NCI-H2029 treated with DMSO at 0.1 percent for 48 hours (cell line): ENCODE measurements at regions not wholly inside any gene's neighbourhood (a gene's known extent, or its start where the extent isn't known, plus 50 kb on each side); places are given as distances from the start of the nearest gene placed in this dataset.
"Not testable (repeated sequence)": the region's sequence is repeated elsewhere in the genome, so short reads cannot be mapped to it uniquely, and the experiment has no call there.

Source experiments
- DNase-seq: peaks from one replicate; lab custom pipeline; 2025; lab: John Stamatoyannopoulos, UW

DNA sequence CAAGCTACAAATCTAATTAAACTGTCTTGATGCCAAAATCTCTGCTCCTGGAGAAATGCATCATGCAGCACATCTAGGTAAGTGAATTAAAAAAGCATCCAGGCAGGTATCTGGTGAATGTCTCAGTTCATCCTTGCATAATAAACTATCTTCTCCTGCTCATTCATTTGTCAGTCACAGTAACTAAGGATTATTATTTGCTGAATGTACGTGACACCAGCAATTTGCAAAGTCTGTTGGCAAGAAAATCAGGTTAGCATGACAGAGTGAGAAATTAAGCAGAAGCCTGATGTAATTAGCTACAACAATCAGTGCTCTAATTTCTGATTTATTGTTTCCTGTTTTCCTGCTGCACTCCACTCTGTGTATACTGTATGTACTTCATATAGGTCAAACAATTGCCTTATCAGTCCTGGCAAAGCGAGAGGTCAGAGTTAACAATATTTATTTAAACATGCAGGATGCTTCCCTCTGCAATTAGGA is 213.6 kb downstream of the FBXO8 start:
- no peak for DNase-seq

DNA sequence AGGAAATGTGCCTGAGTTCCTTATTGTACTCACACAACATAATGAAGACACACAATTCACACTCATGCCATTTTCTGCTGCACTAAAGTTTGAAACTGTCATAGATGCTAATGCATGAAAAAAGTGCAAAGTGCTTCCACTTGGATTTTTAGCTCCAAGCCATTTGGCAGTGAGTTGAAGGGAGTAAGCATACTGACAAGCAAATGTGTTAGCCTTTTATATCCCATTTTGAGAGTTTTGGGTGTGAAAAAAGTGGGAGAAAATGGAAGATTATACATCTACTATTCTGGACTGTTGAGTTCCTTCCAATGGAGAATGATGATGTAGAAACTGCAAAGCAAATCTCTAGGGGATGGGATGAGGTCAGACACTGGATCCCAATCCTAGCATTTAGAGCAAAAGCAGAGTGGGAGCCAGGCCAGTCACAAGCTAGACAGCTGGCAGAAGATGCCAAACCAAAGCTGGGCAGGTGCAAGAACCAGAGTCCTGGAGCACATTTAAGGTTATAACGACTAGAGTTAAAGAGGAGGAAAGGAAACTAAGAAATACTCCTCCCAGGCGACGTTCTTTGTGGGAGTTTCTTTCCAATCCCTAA is 216.8 kb downstream of the FBXO8 start:
- no peak for DNase-seq

DNA sequence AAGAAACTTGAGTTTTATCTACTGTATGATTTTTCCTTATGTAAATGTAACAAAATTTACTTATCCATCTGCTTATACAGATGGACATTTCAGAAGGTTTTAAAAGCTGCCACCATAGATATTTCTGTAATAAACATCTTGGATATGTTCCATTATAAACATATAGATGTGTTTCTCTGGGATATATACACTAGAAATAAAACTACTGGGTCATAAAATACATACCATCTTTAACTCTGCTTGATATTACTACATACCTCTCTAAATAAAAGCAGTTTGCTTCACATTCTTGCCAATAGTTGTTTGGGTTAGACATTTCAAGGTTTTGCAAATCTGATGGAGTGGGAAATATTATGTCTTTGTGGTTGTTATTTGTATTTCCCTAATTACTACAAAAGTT is 220.6 kb downstream of the FBXO8 start:
- no peak for DNase-seq

DNA sequence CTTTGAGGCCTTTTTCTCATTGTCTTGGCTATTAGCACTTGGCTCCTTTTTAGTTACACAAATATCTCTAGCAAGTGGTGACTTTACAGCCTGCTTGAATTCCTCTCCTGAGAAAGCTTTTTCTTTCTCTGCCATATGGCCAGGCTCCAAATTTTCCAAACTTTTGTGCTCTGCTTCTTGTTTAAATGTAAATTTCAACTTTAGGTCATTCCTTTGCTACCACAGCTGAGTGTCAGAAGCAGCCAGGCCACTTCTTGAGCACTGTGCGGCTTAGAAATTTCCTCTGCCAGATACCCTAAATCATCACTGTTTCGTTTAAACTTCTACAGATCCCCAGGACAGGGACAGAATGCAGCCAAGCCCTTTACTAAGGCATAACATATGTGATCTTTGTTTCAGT is 222.4 kb downstream of the FBXO8 start:
- DNase-seq = no peak

DNA sequence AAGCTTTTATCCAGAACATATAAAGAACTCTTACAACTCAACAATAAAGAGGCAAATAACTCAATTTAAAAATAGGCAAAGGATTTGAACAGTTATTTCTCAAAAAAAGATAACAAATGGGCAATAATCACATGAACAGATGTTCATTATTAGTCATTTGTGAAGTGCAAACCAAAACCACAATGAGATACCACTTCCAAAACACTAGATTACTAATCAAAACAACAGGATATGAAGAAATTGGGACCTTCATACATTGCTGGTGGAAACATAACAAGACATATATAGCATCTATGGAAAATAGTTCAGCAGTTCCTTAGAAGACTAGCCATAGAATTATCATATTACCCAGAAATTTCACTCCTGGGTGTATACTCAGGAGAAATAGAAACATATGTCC is 224.6 kb downstream of the FBXO8 start:
- no peak for DNase-seq

DNA sequence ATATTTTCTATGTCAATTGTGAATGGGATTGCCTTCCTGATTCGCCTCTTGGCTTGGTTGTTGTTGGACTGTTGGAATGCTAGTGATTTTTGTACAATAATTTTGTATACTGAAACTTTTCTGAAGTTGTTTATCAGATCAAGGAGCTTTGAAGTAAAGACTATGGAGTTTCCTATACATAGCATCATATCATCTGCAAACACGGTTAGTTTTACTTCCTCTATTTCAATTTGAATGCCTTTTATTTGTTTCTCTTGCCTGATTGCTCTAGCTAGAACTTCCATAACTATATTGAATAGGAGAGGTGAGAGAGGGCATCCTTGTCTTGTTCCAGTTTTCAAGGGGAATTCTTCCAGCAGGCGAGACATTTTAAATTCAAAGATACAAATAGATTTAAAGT is 226.5 kb downstream of the FBXO8 start:
- no peak for DNase-seq

DNA sequence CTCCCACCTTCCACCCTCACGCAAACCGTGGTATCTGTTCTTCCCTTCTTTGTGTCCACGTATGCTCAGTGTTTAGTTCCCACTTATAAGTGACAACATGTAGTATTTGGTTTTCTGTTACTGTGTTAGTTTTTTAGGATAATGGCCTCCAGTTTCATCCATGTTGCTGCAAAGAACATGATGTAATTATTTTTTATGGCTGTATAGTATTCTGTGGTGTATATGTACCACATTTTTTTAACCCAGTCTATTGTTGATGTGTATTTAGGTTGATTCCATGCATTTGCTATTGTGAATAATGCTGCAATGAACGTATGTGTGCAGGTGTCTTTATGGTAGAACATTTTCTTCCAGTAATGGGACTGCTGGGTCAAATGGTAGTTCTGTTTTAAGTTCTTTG is 228.1 kb downstream of the FBXO8 start:
- DNase-seq = no peak

DNA sequence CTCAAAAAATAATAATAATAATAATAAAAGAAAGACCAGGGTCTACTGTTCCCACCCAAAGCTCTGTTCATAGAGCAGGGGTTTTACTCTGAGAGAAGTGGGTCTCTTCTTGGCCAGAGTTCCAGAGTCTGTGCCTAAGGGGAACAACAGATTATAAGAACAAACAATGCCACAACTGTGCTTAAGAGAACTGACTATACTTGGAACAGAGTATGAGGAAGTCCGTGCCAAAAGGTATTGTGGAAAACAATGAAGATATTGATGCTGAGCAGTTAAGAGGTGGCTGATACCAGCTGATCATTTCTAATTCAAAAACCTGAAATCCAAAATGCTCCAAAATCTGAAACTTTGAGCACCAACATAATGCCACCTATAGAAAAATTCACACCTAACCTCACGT is 229.6 kb downstream of the FBXO8 start:
- no peak for DNase-seq

DNA sequence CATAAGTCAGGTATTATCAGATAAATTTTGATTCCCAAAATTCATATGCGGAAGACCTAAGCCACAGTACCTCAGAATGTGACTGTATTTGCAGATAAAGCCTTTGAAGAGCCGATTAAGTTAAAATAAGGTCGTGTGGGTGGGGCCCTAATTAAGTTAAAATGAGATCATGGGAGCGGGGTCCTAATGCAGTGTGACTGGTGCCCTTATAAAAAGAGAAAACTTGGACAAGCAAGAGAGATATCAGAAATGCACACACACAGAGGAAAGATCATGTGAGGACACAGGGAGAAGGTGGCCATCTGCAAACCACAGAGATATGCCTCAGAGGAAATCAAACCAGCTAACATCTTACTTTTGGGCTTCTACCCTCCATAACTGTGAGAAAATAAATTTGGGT is 236.1 kb downstream of the FBXO8 start:
- no peak for DNase-seq

DNA sequence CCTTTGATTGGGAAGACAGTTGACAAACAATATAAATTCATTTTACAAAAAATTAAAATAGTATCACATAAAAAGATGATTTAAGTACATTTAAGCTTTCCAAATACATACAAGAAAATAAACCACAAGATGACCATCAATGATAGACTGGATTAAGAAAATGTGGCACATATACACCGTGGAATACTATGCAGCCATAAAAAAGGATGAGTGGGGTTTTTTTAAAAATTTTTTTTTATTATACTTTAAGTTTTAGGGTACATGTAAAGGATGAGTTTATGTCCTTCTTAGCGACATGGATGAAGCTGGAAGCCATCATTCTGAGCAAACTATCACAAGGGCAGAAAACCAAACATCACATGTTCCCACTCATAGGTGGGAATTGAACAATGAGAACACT is 237.6 kb downstream of the FBXO8 start:
- not testable (repeated sequence) for DNase-seq

DNA sequence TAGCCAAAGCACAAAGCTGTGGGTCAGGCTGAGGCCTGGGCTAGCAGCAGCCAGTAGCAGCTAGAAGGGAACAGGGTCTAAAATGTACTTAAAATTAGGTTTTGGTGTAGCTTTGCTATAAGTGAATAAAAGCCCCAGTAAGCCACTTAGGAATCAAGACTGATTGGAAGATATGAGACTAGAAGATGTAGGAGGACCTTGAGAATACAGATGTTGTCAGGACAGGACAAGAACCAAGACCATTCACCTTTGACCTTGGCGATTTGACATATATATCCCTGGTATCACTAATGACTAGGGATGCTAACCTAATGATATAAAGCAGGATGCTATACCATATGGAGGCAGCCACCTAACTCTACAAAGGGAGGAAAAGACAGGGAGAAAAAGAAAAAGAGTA is 238.1 kb downstream of the FBXO8 start:
- DNase-seq = no peak

DNA sequence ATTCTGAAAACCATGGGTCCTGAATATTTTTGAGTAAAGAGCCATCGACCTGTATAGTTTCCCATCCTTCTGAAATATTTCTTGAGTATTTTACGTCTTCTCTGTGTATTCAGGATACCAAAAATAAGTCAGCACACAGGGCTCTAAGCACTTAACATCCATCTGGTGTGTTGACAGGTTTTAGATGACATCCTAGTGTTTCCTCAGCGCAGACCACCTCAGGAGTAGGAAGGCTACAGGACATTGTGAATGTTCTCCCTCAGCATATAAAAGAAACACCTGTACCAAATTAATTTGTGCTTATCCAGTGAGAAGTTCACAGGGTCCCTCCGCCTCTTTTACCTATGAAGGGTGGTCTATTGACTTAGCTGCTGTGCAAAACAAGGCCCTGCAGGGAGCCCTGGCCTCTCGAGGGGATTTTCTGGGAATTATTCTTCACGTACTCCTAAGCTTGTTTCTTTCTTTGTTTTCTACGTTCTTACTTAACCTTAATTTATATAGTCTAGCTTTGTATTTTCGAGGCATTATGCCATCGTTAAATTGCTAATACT is 241.8 kb downstream of the FBXO8 start:
- DNase-seq = no peak

DNA sequence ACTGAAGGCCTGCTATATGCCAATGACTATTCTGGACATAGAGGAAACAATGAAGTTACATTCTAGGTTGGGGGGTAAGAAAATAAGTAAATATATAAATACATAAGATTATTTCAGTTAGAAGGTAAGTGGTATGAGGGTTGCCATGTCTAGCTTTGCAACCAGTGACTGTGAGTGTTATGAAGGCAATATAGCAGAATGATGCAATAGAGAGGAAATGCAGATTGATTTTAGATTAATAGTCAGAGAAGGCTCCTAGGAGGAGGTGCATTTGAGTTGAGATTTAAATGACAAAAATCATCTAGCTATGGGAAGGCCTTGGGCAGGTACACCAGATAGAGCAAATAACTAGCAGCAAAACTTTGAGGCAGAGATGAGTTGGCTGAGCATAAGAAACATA is 243.2 kb downstream of the FBXO8 start:
- DNase-seq = no peak

DNA sequence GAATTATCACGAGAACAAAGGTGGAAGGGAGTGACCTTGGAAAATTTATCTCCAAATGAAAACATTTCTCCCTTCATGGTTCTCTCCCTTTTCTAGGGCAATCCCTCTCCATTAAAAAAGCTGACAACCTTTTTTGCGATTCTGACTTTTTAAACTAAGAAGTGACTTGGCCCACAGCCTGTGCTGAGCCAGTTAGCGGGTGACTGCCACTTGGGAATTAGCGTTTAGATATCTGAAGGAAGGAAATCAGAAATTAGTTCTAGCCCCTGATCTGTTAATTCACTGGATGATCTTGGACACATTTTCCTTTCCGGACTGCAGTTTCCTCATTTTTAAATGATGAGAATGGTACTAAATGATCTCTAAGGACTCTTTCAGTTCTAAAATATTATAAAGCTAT is 245.0 kb downstream of the FBXO8 start:
- no peak for DNase-seq

DNA sequence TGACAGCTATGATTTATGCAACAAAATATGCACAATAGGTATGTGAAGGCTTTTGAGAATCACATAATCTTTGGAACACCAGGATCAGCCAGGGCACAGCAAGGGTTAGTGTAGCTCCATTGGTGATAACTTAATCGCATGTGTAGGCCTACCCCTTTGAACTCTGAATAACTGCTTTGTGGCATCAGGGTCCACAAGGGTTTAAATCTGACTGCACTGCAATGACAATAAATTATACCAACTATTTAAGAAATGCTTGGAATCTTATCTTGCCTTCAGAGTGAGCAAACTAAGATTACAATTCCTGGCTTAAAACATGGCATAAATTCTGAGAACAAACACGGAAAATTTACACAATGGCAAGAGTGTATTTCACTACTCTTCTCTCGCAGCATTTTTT is 245.8 kb downstream of the FBXO8 start:
- no peak for DNase-seq

DNA sequence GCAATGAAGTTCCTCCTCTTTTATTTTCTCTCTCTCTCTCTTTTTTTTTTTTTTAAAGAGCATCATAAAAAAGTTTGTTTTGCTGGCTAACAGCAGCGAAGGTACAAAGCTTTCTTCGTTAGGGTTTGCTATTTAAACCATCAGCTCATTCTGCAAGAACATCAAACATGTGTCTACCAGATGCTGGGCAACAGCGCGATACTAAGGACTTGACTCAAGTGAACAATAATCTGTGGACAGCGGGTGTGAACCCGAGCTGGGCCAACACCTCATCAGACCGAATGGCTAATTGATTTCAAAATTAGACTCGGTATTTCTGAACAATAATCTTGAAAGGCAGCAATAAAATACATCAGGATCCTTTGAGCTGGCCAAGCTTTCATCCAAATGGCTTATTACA is 246.4 kb downstream of the FBXO8 start:
- DNase-seq = no peak

DNA sequence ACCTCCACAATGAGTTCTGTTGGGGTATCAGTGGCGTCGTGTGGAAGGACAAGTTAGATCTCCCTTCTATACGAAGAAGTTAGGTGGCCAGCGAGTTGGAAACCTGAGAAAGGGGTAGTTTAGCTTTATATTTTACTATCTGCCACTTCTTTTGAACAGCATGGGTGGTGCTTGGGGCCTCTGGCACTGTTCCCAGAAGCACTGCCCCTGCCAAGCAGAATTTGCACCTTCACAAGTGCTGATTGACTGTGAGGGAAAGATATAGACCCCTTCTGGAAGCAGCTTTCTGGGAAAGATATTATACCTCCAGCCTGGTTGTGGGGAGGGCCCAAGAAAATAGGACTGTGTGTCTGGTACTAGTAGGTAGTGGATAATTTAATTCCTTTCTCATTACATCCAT is 246.9 kb downstream of the FBXO8 start:
- DNase-seq = no peak

DNA sequence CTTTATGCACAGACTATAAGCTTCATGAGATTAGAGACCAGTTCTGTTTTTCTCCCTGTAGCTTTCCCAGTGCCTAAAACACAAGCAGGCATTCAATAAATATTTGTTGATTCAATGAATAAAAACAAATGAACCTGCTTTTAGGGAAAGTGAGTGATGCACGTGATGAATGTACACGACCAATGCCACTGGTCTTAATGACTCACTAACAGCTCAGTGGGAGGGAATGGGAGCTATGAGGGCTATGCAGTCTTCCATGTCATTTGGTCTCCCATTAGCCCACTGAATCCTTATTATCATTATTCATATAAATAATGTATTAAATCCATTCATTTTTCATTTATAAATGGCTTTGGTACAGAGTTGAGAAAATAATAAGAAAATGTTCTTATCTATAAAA is 247.4 kb downstream of the FBXO8 start:
- DNase-seq = no peak

DNA sequence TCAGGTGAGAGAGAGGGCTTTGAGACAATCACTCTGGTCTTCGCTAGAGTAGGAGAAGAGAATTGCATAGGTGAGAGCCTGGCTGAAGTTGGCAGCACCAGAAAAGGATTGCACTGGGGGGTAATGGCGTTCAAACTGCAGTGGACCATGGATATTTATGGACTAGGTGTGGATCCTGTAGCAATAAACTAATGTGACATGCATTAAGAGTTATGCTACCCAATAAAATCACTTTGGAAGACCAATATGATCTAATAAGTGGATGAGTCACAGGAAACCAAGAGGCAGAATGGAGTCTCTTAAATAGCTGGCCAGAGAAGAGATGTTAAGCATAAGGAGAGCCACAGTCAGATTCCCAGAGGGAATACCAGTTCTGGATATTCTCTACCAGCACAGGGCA is 259.8 kb downstream of the FBXO8 start:
- no peak for DNase-seq

DNA sequence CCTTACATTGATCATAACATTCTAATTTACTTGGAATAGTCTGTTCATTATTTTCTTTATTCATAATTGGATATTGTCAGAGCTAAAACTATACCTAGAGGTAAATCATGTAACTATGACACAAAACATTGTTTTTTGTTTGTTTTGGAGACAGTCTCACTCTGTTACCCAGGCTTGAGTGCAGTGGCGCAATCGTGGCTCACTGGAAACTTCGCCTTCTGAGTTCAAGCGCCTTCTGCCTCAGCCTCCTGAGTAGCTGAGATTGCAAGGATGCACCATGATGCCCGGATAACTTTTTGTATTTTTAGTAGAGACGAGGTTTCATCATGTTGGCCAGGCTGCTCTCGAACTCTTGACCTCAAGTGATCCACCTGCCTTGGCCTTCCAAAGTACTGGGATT is 265.2 kb downstream of the FBXO8 start:
- no peak for DNase-seq

DNA sequence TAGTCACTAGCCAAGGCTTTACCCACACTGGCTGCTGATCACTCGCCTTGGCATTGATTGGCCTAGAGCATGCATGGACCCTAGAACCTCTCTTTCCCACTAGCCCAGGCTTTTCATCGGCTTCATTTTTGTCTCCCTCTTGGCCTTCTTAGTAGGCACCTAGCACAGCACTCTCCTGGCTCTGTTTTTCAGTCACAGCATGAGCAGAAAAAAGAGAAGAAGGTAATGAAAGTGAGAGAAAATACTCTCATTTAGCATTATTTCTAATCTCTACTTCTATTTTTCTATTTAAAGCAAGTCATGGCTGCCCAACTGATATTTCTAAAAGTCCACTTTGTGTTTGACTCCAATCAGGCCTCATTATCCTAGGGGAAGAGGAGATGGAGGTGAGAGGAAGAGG is 267.2 kb downstream of the FBXO8 start:
- no peak for DNase-seq

DNA sequence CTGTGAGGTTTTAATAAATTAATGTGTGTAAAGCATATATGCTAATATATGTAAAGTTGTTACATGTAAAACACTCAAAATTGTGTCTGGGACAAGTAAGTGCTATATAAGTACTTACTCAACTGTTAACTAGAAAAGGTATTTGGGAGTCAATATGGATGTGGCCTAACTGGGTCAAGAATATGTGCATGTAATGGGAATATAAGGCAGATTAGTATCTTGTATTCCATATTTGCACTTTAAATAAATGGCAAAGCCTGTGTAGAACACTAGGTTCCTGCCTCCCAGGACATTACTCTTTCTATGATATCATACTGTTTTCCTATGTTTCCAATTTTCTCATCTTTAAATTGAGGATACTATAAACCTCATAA is 270.6 kb downstream of the FBXO8 start:
- no peak for DNase-seq

DNA sequence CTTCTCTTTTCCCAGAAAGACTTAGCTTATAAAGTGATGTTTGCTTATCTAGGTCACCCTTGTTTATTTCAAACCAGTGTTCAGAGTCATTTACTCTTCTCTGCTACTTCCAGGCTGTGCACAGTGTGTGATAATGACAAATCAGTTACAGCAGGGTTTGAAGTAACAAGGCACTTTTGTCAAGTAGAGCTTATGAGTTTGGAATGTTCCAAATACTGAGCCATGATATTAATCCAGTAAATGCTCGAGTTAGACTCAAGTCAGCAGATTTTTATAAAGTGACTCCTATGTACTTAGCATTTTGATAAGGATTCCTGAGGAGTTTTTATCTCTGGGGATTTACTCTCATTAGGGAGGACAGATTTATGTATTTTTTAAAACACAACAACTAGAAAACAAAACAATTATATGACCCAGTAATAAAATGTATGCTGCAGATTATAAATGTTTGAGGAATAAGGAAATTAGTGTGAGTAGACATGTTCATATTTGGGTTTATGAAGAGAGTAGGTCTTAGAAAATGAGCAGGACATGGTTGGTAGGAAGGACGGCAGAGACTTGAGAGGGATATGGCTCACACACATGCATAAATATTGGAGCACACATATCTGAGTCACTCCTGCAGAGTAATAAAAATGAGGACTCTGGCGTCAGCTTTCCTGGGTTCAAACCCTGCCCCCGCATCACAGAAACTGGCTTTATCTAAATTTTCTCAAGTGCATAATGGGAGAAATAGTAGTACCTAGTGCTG is 271.2 kb downstream of the FBXO8 start:
- DNase-seq = no peak

DNA sequence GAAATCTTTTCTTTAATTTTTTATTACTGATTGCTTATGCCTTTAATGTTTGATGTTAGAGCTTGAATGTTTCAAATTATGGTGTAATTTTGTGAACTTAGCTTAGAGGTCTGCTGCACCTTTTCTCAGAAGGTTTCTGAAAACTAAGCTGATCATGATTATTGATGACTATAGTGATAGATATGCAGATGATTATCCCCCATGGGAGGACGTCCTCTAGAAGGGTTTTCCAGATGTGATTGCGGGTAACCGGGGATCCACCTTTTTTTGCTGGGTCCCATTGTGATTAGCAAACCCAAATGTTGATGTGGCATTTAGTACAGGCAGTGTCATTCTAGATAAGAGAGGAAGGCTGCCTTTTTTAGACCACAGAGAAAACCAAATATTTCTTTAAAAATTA is 272.9 kb downstream of the FBXO8 start:
- DNase-seq = no peak
